ES-I3 (cell line): ENCODE measurements at regions not wholly inside any gene's neighbourhood (a gene's known extent, or its start where the extent isn't known, plus 50 kb on each side); places are given as distances from the start of the nearest gene placed in this dataset.

Experiments used
- H3K36me3 ChIP-seq: 2 replicates; pipeline ENCODE4 v1.6.1; 2013; ENCODE audit warnings: mild to moderate bottlenecking, low read length, control low read depth, moderate library complexity; ENCODE audit not compliant: insufficient read depth
- H3K4me1 ChIP-seq: 2 replicates; pipeline ENCODE4 v1.6.1; 2013; ENCODE audit warnings: mild to moderate bottlenecking, control low read depth, low read length; ENCODE audit not compliant: insufficient read depth
- H3K9ac ChIP-seq: 2 replicates; pipeline ENCODE4 v1.6.1; 2013; ENCODE audit warnings: low read depth, mild to moderate bottlenecking, low read length, moderate library complexity
- H3K9me3 ChIP-seq: 2 replicates; pipeline ENCODE4 v1.6.1; 2013; ENCODE audit warnings: mild to moderate bottlenecking, low read length, moderate library complexity; ENCODE audit not compliant: control insufficient read depth, insufficient read depth

DNA sequence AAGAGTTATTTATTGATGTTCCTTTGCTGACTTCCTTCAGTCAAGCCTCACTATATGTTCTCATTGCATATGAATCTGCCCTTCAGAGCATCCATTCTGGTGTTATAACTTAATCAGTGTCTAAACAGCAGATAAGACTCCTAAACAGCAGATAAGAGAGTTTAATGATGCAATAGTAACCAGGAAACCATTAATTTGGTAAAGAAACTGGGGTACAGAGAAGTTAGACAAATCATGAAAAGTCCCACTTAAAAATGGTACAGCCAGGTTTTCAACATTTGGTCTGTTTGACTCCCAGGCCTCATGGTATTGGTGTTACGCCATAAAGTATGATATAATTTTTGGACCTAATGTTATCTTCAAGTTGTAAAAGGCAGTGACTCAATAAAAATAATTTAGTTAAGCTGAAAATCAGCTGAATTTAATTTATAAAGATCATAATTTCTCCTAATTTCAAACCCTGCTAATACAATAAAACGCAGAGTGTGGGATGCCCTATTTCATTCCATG, 127.4 kb upstream of the DST start:
- Histone ChIP-seq H3K9ac (no peak overlapping the region), H3K4me1 (peaks cover 31% of the 10 kb centered on the region), H3K36me3 (no peaks in the 10 kb centered on the region), H3K9me3 (no peaks in the 10 kb centered on the region)

DNA sequence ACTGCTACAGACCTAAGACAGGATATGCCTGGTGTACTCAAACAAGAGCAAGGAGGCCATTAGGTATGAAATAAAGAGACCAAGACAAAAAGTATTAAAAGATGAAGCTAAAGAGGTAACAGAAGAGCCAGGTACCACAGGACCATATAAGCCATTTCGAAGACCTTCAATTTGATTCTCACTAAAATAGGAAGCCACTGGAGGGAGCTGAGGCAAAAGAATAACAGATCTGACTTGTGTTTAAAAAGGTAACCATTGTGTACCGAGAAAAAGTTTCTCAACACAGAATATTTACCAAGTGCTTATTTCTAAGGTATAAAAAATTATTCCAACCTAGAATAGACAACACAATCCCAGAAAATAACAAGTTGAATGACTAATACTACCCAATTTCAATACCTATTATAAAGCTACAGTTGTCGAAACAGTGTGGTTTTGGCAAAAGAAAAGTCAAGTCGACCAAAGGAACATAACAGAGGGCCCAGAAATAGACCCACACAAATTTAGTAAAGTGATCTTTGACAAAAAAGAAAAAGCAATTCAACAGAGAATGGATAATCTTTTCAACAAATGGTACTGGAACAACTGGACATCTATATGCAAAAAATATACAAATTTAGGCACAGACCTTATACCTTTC, 125.3 kb upstream of the DST start:
- Histone ChIP-seq H3K9me3 (no peaks in the 10 kb centered on the region), H3K4me1 (peaks cover 26% of the 10 kb centered on the region), H3K36me3 (no peaks in the 10 kb centered on the region), H3K9ac (no peak overlapping the region)

DNA sequence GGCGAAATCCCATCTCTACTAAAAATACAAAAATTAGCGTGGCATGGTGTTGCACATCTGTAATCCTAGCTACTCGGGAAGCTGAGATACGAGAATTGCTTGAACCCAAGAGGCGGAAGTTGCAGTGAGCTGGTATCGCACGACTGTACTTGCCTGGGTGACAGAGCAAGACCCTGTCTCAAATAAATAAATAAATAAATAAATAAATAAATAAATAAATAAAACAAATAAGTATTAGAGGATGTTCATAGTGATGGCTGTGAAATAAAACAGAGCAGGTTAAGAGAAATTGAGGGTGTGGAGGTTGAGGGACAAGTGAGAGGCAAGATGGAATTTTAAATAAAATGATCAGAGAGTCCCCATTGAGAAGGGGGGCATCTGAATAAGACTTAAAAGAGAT, 124.7 kb upstream of the DST start:
- no peaks in the 10 kb centered on the region for H3K36me3 ChIP-seq
- H3K9me3 ChIP-seq = no peaks in the 10 kb centered on the region
- H3K4me1 ChIP-seq = peaks cover 21% of the 10 kb centered on the region
- H3K9ac ChIP-seq = no peak overlapping the region

DNA sequence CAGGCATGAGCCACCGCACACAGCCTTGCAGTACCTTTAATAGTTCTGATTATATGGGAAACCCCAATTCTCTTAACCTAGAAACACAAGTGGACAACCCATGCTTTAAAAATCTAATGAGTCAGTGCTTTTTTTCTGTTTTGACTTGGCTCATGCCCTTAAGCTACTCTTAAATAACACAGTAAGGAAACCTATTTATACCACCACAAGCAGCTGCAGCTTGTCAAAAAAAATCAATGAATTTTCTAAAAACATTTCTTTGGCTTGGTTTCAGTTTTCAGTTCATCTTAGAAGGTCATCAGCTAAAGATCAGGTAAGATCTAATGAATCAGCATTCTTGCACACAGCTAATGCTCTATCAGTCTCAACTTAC, 124.1 kb upstream of the DST start:
- Histone ChIP-seq H3K9me3 (no peaks in the 10 kb centered on the region), H3K36me3 (no peaks in the 10 kb centered on the region), H3K4me1 (peaks cover 16% of the 10 kb centered on the region), H3K9ac (no peak overlapping the region)

DNA sequence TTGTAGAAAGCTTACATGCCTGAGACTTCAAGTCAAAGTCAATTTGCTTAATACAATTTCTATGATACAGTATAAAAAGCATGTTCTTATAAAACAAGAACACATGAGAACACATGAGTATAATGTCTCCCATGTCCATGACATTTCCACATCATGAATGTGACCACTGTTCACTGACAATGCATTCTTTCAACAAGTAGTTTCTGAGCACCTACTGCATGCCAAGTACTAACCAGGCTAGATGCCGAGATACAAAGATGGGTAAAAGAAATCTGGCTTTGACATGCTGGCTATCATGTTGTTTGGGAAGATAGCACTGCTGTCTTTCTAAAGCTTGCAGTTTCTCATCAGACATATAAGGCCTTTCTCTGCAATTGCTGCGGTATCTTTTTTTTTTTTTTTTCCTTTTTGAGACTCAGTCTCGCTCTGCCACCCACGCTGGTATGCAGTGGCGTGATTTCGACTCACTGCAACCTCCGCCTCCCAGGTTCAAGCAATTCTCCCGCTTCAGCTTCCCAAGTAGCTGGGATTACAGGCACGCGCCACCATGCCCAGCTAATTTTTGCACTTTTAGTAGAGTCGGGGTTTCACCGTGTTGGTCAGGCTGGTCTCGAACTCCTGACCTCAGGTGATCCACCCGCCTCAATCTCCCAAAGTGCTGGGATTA, 123.6 kb upstream of the DST start:
- Histone ChIP-seq H3K36me3 (no peaks in the 10 kb centered on the region), H3K4me1 (peaks cover 16% of the 10 kb centered on the region), H3K9me3 (no peaks in the 10 kb centered on the region), H3K9ac (no peak overlapping the region)

DNA sequence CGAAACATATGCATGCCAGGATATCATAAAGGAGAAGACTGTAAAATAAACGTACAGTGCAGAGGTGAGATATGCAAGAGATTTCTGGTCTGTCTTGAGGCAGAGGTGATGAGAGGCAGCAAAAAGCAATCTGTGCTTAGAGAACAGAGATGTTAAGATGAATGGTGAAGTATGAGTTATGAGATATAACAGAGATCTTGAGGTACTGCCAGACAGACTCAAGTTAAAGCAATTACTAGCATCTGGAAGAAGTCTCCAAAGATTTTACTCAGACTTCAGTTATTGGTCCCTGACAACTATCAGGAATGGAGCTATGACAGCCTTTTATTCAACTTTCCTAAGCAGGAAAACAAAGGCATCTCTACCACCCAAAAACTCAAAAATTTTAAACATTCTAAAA, 122.8 kb upstream of the DST start:
- H3K36me3 ChIP-seq = no peaks in the 10 kb centered on the region
- peaks cover 16% of the 10 kb centered on the region for H3K4me1 ChIP-seq
- no peaks in the 10 kb centered on the region for H3K9me3 ChIP-seq
- H3K9ac ChIP-seq = no peak overlapping the region

DNA sequence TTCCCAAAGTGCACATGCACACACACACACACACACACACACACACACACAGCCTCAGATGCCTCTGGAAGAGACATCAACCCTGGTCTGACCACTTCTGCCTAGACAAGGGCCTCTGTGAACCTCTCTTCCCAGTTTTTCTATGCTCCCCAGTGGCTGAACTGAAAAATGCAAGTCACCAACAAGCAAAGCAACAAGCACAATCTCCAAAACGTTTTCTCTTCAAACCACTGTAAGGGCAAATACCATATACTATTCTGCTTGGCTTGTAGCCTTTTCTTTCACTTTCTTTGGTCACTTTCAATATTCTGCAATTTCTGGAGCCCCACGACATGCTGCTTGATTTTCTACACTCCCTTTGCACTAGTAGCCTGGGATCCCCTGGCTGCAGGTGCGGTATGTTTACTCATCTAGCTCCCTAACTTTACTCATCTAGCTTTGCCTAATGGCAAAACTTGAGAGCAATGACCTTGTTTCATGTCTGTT, 121.4 kb upstream of the DST start:
- H3K4me1 ChIP-seq = peaks cover 16% of the 10 kb centered on the region

DNA sequence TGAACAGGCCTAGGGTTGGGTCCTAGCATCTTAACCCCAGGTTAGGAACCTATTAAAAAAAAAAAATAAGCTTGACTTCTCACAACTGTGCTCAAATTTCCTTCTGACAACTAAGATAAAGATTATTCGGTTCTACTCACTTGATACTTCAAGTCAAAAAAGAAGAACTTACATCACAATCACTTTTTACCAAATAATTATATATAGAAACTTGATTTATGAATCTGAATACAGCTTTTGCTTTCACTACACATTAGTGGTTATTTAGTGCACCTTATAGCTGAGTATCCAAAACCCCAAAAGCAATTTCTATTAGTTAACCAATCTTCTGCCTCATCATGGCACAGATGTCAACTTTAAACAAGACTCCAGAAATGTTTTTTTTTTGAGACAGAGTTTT, 119.0 kb upstream of the DST start:
- peaks cover 36% of the 10 kb centered on the region for H3K4me1 ChIP-seq
- H3K9me3 ChIP-seq = no peaks in the 10 kb centered on the region
- H3K36me3 ChIP-seq = no peaks in the 10 kb centered on the region
- no peak overlapping the region for H3K9ac ChIP-seq

More for the DNA sequence above, 121.4 kb upstream of the DST start:
- H3K36me3 ChIP-seq = no peaks in the 10 kb centered on the region
- H3K9me3 ChIP-seq = no peaks in the 10 kb centered on the region
- H3K9ac ChIP-seq = no peak overlapping the region

DNA sequence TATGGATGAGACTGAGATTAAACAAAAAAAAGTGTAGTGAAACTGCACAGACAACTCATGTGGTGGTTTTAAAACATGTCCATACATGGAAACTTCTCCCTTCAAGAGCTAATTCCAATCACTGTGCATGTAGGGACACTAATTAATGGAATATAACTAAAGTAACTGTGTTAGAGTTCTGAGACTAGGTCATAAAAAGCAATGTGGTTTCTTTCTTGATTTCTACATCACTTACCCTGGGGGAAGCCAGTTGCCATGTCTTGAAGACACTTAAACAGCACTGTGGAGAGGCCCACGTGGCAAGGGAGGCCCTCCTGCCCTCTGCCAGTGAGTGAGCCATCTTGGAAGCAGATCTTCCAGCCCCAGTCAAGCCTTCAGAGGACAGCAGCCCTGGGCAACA, 118.2 kb upstream of the DST start:
- no peaks in the 10 kb centered on the region for H3K36me3 ChIP-seq
- no peak overlapping the region for H3K9ac ChIP-seq
- H3K4me1 ChIP-seq = peaks cover 38% of the 10 kb centered on the region
- no peaks in the 10 kb centered on the region for H3K9me3 ChIP-seq

DNA sequence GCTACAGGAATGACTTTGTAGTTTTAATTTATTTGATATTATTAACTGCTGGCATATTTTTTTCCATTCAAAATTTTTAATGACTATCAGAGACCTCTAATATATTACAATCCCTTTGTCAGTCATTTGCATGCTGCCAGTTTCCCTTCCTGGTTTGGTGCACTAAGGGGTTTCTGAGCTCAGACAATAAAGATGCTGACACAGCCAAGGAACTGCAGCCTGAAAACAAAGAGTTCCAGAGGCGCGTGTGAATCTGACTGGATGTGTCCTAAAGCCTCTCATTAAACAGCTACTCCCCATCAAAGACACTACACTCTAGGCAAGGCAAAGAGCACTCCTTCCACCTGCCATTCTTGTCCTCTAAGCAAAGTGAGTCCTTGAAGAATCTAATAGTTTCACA, 116.8 kb upstream of the DST start:
- peaks cover 37% of the 10 kb centered on the region for H3K4me1 ChIP-seq
- no peak overlapping the region for H3K9ac ChIP-seq
- H3K36me3 ChIP-seq = no peaks in the 10 kb centered on the region
- no peaks in the 10 kb centered on the region for H3K9me3 ChIP-seq

DNA sequence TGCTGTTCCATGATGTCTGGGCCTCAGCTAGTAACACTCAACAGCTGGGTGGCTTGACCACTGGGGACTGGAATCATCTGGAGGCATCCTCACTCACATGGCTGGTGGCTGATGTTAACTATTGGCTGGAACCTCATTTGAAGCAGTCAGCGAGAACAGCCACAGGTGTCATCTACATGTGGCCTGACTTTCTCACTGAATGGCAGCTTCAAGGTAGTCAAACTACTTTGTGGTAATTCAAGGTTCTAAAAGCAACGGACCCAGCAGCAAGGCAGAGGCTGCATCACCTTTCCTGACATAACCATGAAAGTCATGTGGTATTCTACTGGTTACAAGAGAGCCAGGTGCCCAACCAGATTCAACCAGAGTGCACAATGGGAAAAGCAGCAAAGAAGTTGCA, 115.9 kb upstream of the DST start:
- H3K9me3 ChIP-seq = no peaks in the 10 kb centered on the region
- H3K4me1 ChIP-seq = peaks cover 42% of the 10 kb centered on the region
- no peaks in the 10 kb centered on the region for H3K36me3 ChIP-seq
- no peak overlapping the region for H3K9ac ChIP-seq

DNA sequence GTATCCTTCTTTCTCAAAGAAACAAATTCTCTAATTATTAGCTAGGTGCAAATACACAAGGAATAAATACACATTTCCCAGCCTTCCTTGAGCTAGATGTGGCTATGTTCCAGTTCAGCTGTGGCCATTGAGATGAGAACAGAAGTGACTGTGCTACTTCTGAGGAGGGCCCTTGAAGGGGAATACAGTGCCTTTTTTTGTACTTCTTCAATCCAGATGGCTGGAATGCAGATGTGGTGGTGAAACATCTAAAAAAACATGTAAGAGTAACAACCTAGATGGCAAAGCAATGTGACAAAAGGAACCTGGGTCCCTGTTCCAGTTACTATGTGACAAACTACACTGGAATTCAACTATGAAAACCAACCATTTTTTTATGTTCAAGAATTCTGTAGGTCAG, 115.4 kb upstream of the DST start:
- Histone ChIP-seq H3K4me1 (peaks cover 43% of the 10 kb centered on the region), H3K36me3 (no peaks in the 10 kb centered on the region), H3K9me3 (no peaks in the 10 kb centered on the region), H3K9ac (no peak overlapping the region)

DNA sequence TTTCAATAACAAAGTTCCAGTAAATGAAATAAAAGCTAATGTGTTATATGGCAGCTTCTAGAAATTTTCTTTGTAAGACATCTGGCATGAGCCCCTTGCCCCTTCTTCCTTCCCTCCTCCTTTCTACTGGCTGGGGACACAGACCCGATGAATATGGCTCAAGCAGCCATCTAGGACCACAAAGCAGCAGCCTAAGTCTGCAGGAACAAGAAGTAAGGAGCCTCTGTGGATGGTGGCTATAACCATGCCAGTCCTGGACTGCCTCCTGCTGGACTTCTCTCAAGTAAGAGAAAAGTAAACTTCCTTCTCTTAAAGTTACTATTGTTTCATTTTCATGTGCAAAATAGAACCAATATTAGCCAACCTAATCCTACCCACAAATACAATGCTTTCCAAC, 114.9 kb upstream of the DST start:
- Histone ChIP-seq H3K36me3 (no peaks in the 10 kb centered on the region), H3K4me1 (peaks cover 43% of the 10 kb centered on the region), H3K9ac (no peak overlapping the region), H3K9me3 (no peaks in the 10 kb centered on the region)

DNA sequence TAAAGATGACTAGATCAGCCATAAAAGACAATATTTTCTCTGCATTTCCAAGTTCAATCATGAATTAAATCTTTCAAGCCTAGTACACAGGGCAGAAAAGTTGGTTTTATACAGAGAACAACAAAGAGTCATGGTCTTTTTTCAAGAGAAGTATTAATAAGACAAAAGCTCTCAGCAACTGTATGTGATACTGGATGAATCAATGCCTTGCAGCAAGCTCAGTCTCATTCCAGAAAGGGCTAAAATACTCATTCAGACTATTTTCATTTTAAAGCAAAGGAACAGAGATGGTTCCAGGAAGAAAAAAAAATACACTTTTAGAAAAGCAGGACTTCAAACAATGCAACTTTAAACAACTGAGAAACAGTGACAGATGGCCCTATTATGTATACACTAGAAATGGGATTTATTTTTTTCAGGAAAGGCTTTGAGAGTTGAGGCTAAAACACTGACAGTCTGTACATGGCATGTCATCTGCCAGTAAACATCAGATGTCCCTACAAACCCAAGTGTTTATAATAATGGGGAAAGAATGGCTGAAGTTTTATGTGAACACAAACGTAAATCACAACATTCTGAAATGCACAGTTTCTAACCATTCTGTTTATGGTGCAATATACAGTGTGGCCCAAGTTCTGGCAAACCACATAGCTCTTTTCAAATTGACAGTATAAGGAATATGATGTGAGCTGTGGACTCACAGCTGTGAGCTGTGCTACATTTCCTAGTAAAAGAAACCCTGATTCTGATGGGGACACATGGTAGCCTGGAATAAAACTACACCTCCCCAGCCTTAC, 114.3 kb upstream of the DST start:
- no peak overlapping the region for H3K9ac ChIP-seq
- H3K9me3 ChIP-seq = no peaks in the 10 kb centered on the region
- H3K4me1 ChIP-seq = peaks cover 48% of the 10 kb centered on the region
- H3K36me3 ChIP-seq = no peaks in the 10 kb centered on the region
